IMR-90 (cell line): ENCODE measurements at regions not wholly inside any gene's neighbourhood (a gene's known extent, or its start where the extent isn't known, plus 50 kb on each side); places are given as distances from the start of the nearest gene placed in this dataset.
A peak's percentile ranks its signal among the peaks of the same experiment; 100 is the strongest.

Experiments used
- ATAC-seq: fragments of 200-7000 bp; cut with Tn5 transposase; 2 replicates; pipeline ENCODE4 v1.9.1; 2020; ENCODE audit warnings: low read depth, mild to moderate bottlenecking, moderate library complexity
- BruUV-seq: library from RNA; stranded (reverse); fragments of 400-500 nt; replicated peaks from 2 replicates; lab custom pipeline; 2021; lab: Mats Ljungman, UMichigan
- CTCF ChIA-PET: fragments of 300-600 bp; formaldehyde crosslinking; extraction: SDS; loops from one replicate; lab custom pipeline; 2021; ENCODE audit warnings: antibody characterized with exemption; lab: Yijun Ruan, JAX
- POLR2A ChIA-PET: fragments of 300-600 bp; sonication (Branson Sonifier 250); formaldehyde crosslinking; loops from one replicate; lab custom pipeline; 2022; ENCODE audit warnings: antibody characterized with exemption; ENCODE audit not compliant: unreplicated experiment; lab: Charles Lee
- DNase-seq: peaks from one replicate; pipeline ENCODE4 v3.0.0; 2013
- H2AFZ ChIP-seq: replicated peaks from 2 replicates; pipeline ENCODE3; 2013; ENCODE audit warnings: low read length, mild to moderate bottlenecking; ENCODE audit not compliant: poor library complexity
- H2AK5ac ChIP-seq: 2 replicates; pipeline ENCODE4 v1.6.1; 2013; ENCODE audit warnings: low read depth, low read length, inconsistent platforms
- H2AK9ac ChIP-seq: replicated peaks from 2 replicates; pipeline ENCODE3; 2013; ENCODE audit warnings: mild to moderate bottlenecking, low read depth, low read length, moderate library complexity; ENCODE audit not compliant: poor library complexity
- H2BK120ac ChIP-seq: 2 replicates; pipeline ENCODE4 v1.6.1; 2013; ENCODE audit warnings: low read depth, low read length, inconsistent platforms
- H2BK15ac ChIP-seq: 3 replicates; pipeline ENCODE4 v1.6.1; 2013; ENCODE audit warnings: low read depth, low read length, inconsistent platforms
- H2BK20ac ChIP-seq: 2 replicates; pipeline ENCODE4 v1.6.1; 2013; ENCODE audit warnings: low read depth, mild to moderate bottlenecking, inconsistent platforms, low read length, moderate library complexity
- H2BK5ac ChIP-seq: 2 replicates; pipeline ENCODE4 v1.6.1; 2013; ENCODE audit warnings: mild to moderate bottlenecking, low read depth, low read length, inconsistent platforms; ENCODE audit not compliant: poor library complexity, severe bottlenecking
- H3K14ac ChIP-seq: replicated peaks from 2 replicates; pipeline ENCODE4 v1.6.1; 2013; ENCODE audit warnings: low read depth, low read length, inconsistent platforms
- H3K18ac ChIP-seq: 2 replicates; pipeline ENCODE4 v1.6.1; 2013; ENCODE audit warnings: low read depth, low read length, control low read depth
- H3K23ac ChIP-seq: 2 replicates; pipeline ENCODE4 v1.6.1; 2013; ENCODE audit warnings: low read depth, low read length, inconsistent platforms
- H3K27ac ChIP-seq: 2 replicates; pipeline ENCODE4 v1.5.1; 2013; ENCODE audit warnings: mild to moderate bottlenecking, control low read depth, low read length; ENCODE audit not compliant: insufficient read depth
- H3K27me3 ChIP-seq: 2 replicates; pipeline ENCODE4 v1.6.1; 2013; ENCODE audit warnings: low read length; ENCODE audit not compliant: control insufficient read depth, insufficient read depth
- H3K36me3 ChIP-seq: 2 replicates; pipeline ENCODE4 v1.6.1; 2013; ENCODE audit warnings: low read length, mixed read lengths; ENCODE audit not compliant: control insufficient read depth, insufficient read depth
- H3K4ac ChIP-seq: 2 replicates; pipeline ENCODE4 v1.6.1; 2013; ENCODE audit warnings: low read depth, low read length, inconsistent platforms
- H3K4me1 ChIP-seq: 2 replicates; pipeline ENCODE4 v1.6.1; 2013; ENCODE audit warnings: low read length, mixed read lengths; ENCODE audit not compliant: control insufficient read depth, insufficient read depth
- H3K4me2 ChIP-seq: 2 replicates; pipeline ENCODE4 v1.6.1; 2013; ENCODE audit warnings: low read depth, mild to moderate bottlenecking, control low read depth, low read length, moderate library complexity
- H3K4me3 ChIP-seq: 2 replicates; pipeline ENCODE4 v1.5.1; 2013; ENCODE audit warnings: low read depth, mild to moderate bottlenecking, control low read depth, low read length, moderate library complexity; ENCODE audit not compliant: insufficient read depth
- H3K56ac ChIP-seq: 2 replicates; pipeline ENCODE4 v1.6.1; 2013; ENCODE audit warnings: low read length, inconsistent platforms; ENCODE audit not compliant: insufficient read depth; ENCODE audit errors: extremely low read depth
- H3K79me1 ChIP-seq, 2 experiments: 2 replicates each; pipeline ENCODE4 v1.6.1; 2013; ENCODE audit warnings: low read length in 2 of 2, inconsistent platforms in 1 of 2, low read depth in 1 of 2
- H3K9ac ChIP-seq: 2 replicates; pipeline ENCODE4 v1.6.1; 2013; ENCODE audit warnings: low read depth, low read length, control low read depth
- H3K9me1 ChIP-seq: 2 replicates; pipeline ENCODE4 v1.6.1; 2013; ENCODE audit warnings: low read length, inconsistent platforms; ENCODE audit not compliant: insufficient read depth
- H3K9me3 ChIP-seq: 2 replicates; pipeline ENCODE4 v1.6.1; 2013; ENCODE audit warnings: low read length; ENCODE audit not compliant: control insufficient read depth, insufficient read depth
- H4K20me1 ChIP-seq: 2 replicates; pipeline ENCODE4 v1.6.1; 2013; ENCODE audit warnings: low read length, inconsistent platforms; ENCODE audit not compliant: insufficient read depth
- H4K5ac ChIP-seq: 2 replicates; pipeline ENCODE4 v1.6.1; 2013; ENCODE audit warnings: mild to moderate bottlenecking, low read depth, low read length, control low read depth
- H4K8ac ChIP-seq, 2 experiments: 2 replicates each; pipeline ENCODE4 v1.6.1; 2013; ENCODE audit warnings: low read depth in 2 of 2, low read length in 2 of 2, control low read depth in 1 of 2, inconsistent platforms in 1 of 2
- H4K91ac ChIP-seq: 2 replicates; pipeline ENCODE4 v1.6.1; 2013; ENCODE audit warnings: low read depth, low read length, inconsistent platforms; ENCODE audit not compliant: insufficient read depth
- RFX5 ChIP-seq: IDR thresholded peaks from 2 replicates; pipeline ENCODE4 v1.8.0; 2012; ENCODE audit warnings: low read depth, mild to moderate bottlenecking, low read length, moderate library complexity
- WGBS, 2 experiments: methylation state at CpG; one replicate each; pipeline versions ENCODE4 v1.1.5 to v1.1.7; 2013; ENCODE audit warnings: missing lambda C conversion rate in 2 of 2; ENCODE audit not compliant: insufficient read length in 1 of 2; ENCODE audit errors: extremely low coverage in 2 of 2; 5-methylcytosine and 5-hydroxymethylcytosine counted together
- dilution Hi-C: fragments of 300-500 bp; cut with HindIII; formaldehyde crosslinking; loops from one replicate; pipeline ENCODE4 v1.14.3; 2018; ENCODE audit warnings: low sequenced_read_pairs; ENCODE audit not compliant: unreplicated experiment
- in situ Hi-C: fragments of 300-500 bp; cut with MboI; formaldehyde crosslinking; loops from 3 replicates; pipeline ENCODE4 v1.14.3; 2019; ENCODE audit warnings: low sequenced_read_pairs, inconsistent platforms, mixed read lengths
- intact Hi-C: fragments of 100-400 bp; cut with micrococcal nuclease; formaldehyde crosslinking; loops from 2 replicates; pipeline ENCODE4 v1.10.0; 2022

- no peak overlapping the region for H3K4ac ChIP-seq
- no peaks in the 10 kb centered on the region for H3K79me1 ChIP-seq
- H4K91ac ChIP-seq = 0 out of 2 replicates have a peak overlapping the region, but pooled peaks have one; percentile 6
- TF ChIP-seq RFX5 = no peak
- no peak overlapping the region for H2BK5ac ChIP-seq
- H2AK5ac ChIP-seq = no peak overlapping the region
- intact Hi-C loops = no loop called here
- H2AFZ ChIP-seq = no peak overlapping the region
- H3K9ac ChIP-seq = no peak overlapping the region
- CTCF ChIA-PET = no interaction called here
- 0 out of 2 replicates have a peak overlapping the region, but pooled peaks have one; percentile 24 for H2BK120ac ChIP-seq
- no peaks in the 10 kb centered on the region for H3K27me3 ChIP-seq
- BruUV-seq = no TSS peak
- H2AK9ac ChIP-seq = no peak overlapping the region
- H3K4me1 ChIP-seq = peaks cover 10% of the 10 kb centered on the region
- H2BK20ac ChIP-seq = no peak overlapping the region
- H4K8ac ChIP-seq = no peak overlapping the region
- dilution Hi-C loops = no loop called here
- no peak overlapping the region for H4K5ac ChIP-seq
- H3K56ac ChIP-seq = no peak overlapping the region
- WGBS, 2 experiments = no CpG with 5 or more reads among the region's 2 CpGs
- H2BK15ac ChIP-seq = 0 out of 3 replicates have a peak overlapping the region, but pooled peaks have one; percentile 10
- no peaks in the 10 kb centered on the region for H4K20me1 ChIP-seq
- peaks cover 10% of the 10 kb centered on the region; the same call in 1 of the 2 replicates for H3K9me1 ChIP-seq
- DNase-seq (no peak), ATAC-seq (no peak)
- no peak overlapping the region for H3K4me2 ChIP-seq
- no peak overlapping the region for H3K4me3 ChIP-seq
- H3K23ac ChIP-seq = no peak overlapping the region
- in situ Hi-C loops = no loop called here
- H3K36me3 ChIP-seq = no peaks in the 10 kb centered on the region
- H3K9me3 ChIP-seq = no peaks in the 10 kb centered on the region
- no peak overlapping the region for H3K18ac ChIP-seq
- no peak overlapping the region for H3K14ac ChIP-seq
- POLR2A ChIA-PET = no interaction called here
- H3K27ac ChIP-seq = no peak overlapping the region
These were observed 200.9 kb downstream of the KIF18A start for GRCh38 chr11:27907091-27907490.
